Breast epithelium (tissue), 3 donors: ENCODE measurements at regions not wholly inside any gene's neighbourhood (a gene's known extent, or its start where the extent isn't known, plus 50 kb on each side); places are given as distances from the start of the nearest gene placed in this dataset.

Source experiments
- POLR2A ChIP-seq: fragments of 450-650 bp; IDR thresholded peaks from one replicate; pipeline ENCODE4 v1.6.1; 2016; ENCODE audit warnings: antibody characterized with exemption, mild to moderate bottlenecking, moderate library complexity
- TF ChIP-seq, protein P1 (sequence below), 3 donors: fragments of 450-650 bp; IDR thresholded peaks; one replicate each; pipeline ENCODE4 v1.5.1; 2016 to 2017; ENCODE audit warnings: antibody characterized with exemption in 3 of 3, mild to moderate bottlenecking in 3 of 3, moderate library complexity in 3 of 3

DNA sequence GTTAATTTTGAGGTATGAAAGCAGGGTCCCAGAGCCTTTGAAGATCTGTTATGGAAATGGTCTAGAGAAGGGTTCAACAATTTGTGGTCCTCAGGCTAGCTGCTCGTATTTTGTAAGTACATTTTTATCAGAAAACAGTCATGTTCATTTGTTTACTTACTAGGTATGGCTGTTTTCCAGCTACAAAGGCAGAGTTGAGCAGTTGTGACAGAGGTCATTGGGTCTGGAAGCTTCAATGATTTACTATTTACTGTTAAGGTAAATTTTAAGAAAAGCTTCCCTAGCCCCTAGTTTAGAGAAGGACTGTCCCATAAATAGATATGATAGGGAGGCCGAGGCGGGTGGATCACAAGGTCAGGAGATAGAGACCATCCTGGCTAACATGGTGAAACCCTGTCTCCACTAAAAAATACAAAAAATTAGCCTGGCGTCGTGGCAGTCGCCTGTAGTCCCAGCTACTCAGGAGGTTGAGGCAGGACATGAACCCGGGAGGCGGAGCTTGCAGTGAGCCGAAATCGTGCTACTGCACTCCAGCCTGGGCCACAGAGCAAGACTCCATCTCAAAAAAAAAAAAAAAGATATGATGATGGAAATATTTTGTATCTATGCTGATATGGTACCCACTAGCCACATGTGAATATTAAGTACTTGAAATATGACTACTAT, 538.4 kb upstream of the CITED2 start:
- TF ChIP-seq, protein P1, sequence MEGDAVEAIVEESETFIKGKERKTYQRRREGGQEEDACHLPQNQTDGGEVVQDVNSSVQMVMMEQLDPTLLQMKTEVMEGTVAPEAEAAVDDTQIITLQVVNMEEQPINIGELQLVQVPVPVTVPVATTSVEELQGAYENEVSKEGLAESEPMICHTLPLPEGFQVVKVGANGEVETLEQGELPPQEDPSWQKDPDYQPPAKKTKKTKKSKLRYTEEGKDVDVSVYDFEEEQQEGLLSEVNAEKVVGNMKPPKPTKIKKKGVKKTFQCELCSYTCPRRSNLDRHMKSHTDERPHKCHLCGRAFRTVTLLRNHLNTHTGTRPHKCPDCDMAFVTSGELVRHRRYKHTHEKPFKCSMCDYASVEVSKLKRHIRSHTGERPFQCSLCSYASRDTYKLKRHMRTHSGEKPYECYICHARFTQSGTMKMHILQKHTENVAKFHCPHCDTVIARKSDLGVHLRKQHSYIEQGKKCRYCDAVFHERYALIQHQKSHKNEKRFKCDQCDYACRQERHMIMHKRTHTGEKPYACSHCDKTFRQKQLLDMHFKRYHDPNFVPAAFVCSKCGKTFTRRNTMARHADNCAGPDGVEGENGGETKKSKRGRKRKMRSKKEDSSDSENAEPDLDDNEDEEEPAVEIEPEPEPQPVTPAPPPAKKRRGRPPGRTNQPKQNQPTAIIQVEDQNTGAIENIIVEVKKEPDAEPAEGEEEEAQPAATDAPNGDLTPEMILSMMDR (IDR thresholded peaks at IDR 0.05): no peak
- no peak for TF ChIP-seq POLR2A
